Effector CD8-positive, alpha-beta T cell (primary cell): ENCODE measurements at regions not wholly inside any gene's neighbourhood (a gene's known extent, or its start where the extent isn't known, plus 50 kb on each side); places are given as distances from the start of the nearest gene placed in this dataset.

Experiments used
- DNase-seq: peaks from one replicate; lab custom pipeline; 2025; lab: John Stamatoyannopoulos, UW

DNA sequence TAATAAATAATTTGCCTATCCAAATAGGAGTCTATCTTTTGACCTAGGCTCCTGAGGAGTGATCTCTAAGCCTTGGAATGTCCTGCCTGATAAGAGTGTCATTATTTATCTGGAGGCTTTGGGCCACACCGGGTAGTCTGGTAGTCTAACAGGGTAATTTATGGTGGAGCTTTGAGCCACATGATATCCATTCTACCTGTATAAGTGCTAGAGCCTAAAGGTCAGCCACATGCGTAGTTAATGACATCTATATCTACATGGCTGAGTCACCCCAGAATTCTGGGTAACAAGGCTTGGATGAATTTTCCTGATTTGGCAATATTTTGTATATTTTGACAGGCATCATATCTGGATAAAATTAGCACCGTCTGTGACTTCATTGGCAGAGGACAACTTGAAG, 681.4 kb downstream of the MCTP2 start:
- no peak for DNase-seq

DNA sequence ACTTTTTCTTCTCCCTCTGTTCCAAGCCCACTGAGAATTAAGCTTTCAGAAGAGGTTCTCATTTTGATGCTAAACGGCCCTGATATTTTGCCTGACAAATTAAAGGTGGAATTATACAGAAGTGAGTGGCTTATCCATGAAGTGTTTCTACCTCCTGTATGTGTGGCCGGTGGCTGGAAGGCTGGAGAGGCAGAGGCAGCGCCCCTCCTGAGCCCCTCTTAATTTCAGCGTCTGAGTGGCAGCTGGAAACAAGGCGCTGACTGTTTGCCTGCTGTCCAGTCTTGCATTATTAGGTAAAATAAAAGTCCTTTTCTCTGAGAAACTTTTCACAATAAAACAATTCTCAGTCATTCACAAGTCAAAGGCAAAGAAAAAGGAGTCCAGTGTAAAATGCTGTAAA, 685.7 kb downstream of the MCTP2 start:
- no peak for DNase-seq

- no peak for DNase-seq
These were observed 690.6 kb downstream of the MCTP2 start for GRCh38 chr15:94921936-94922335.

DNA sequence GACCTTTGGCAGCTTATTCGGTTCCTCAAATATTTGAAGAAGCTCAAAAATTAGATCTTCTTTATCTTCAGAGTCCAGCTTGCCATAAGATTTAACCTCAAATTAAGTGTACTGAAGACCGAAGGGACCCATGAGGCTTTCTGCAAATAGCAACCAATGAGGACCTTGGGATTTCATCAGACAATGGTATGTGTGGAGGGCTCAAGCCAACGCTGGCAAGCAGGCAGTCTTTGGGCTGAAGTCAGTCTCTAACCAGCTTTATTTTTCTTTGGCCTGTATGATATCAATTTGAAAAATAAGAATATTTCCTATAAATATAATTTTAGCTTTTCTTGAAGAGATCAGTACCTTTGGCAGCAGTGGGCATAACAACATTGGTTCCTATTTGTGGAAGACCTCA, 692.7 kb downstream of the MCTP2 start:
- no peak for DNase-seq

GRCh38 chr15:94924971-94925598, 693.7 kb downstream of the MCTP2 start:
- no peak for DNase-seq

DNA sequence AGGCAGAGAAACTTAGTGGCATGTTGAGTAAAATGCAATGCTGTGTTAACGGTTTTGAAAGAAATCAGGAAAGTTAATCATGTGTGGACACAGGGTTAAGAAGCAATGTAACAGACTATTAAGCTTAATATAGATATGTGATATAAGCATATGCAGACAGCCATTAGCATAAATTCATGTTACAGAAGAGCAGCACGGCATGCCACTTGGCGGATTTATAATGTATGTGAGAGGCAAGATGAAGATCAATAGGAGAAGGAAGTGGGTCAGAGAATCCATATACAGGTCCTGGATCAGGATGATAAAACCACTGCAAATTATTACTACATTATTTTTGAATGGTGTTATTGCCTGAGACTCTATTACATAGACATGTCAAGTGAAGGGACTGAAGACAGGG, 694.3 kb downstream of the MCTP2 start:
- DNase-seq = no peak

DNA sequence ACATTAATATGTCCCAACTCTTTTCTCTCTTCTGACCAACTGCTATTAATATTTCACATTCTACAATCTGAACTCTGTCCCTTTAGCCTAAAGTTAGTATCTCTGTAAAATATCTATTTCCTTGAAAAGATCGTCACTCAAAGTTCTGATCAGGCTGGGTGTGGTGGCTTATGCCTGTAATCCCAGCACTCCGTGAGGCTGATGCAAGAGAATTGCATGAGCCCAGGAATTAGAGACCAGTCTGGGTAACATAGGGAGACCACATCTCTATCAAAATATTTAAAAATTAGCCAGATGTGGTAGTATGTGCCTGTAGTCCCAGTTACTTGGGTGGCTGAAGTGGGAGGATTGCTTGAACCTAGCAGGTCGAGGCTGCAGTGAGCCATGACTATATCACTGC, 695.6 kb downstream of the MCTP2 start:
- no peak for DNase-seq

DNA sequence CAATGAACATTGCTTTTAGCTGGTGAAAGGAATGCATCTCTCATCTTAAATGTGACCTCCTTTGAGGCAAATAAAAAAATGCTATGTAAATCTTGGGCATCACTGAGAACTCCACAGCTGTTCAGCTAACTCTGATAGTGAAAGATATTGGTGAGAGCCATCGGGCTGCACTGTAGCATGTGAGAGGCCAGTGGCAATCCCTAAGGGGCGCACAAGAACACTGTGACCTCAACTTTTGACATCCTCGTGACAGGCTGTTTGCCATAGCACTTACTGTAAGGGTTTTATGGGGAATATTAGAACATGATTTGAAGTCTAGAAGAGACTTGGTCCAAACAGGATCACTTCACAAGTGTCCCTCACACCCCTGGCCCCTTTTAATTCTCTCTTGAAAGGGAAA, 697.9 kb downstream of the MCTP2 start:
- no peak for DNase-seq

DNA sequence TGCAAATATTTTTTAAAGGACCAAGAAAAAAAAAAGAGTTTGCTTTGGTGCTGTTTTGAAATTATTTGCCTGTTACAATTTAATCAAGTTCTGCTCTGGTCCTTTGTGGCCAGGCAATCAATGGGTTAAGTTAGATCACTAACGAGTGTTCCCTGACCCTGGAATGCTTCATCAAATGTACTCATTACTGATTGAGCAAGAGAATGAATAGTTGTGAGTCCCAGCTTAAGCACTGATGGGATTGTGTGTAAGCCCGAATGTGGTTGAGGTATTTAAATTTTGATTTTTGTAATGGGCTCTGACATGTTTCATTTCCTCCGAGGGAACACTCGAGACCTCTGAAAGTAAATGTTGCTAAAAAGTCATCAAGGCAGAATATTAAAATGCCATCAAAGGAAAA, 699.1 kb downstream of the MCTP2 start:
- DNase-seq = no peak

DNA sequence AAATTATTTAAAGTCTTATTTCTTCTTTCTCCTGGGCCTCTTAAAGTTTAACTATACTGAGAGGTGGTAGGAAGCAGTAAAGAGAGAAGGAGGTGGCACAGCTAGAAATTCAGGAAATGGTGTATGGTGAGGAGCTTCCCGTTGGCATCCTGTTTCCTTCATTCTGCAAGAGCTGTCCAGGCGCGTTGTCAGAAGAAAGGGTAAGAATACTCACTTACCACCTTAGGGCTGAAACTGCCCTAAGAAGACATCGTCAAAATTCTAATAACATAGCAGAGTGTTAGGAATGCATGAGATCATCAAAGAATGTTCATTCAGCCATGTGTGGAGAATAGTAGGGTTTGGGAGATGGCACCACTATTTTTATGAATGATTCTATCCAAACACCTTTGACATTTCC, 699.6 kb downstream of the MCTP2 start:
- no peak for DNase-seq

DNA sequence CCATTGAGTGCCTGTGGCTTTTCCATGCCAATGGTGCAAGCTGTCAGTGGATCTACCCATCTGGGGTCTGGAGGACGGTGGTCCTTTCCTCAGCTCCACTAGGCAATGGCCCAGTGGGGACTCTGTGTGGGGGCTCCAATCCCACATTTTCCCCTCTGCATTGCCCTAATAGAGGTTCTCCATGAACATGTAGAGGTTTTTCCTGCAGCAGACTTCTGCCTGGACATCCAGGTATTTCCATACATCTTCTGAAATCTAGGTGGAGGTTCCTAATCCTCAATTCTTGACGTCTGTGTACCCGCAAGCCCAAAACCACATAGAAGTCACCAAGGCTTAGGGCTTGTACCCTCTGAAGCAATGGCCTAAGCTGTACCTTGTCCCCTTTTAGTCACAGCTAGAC, 703.1 kb downstream of the MCTP2 start:
- no peak for DNase-seq

DNA sequence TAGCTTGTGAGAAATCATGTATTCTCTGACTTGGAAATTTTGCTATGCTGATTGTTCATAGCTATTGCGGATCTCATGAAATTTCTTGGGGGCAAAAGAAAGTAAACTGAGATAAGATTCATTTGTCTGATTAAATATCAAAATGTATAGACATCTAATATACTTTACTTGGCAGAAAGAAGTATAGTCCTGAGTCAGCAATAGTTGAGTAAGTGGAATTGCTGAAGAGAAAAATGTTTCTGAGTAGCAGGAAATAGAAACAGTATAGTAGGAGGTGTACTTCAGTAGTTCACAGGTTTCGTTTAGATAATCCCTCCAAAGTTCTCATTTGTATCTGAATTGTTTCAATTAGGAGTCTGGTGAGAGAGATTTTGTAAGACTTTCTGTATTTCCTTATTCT, 705.9 kb downstream of the MCTP2 start:
- DNase-seq = no peak

- DNase-seq = no peak
These were observed 712.5 kb downstream of the MCTP2 start for GRCh38 chr15:94943888-94944287.

DNA sequence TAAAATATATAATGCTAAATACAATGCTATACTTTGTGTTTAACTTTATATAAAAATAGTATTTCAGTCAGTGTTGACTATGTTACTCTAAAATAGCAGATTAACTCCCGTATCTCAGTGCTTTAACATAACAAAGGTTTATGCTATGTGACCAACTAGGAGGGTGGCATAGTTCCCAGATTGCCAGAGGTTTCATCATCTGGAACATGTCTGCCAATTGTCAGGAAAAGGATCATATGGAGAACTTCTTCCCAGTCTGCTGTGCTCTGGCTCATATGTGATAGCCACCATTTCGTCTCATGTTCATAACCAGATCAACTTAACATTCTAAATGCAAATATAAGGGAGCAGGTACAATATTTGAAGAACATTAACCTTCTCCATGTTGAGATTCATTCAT, 720.2 kb downstream of the MCTP2 start:
- DNase-seq = no peak

DNA sequence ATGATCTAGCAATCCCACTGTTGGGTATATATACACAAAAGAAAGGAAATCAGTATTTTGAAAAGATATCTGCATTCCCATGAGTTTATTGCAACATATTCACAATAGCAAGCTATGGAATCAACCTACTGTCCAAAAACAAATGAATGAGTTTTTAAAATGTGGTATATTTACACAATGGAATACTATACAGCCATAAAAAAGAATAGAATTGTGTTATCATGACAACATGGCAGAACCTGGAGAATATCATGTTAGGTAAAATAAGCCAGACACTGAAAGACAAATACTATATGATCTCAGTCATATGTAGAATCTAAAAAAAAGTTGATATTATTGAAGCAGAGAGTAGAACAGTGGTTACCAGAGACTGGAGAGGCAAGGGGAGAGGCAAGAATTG, 732.6 kb downstream of the MCTP2 start:
- no peak for DNase-seq

DNA sequence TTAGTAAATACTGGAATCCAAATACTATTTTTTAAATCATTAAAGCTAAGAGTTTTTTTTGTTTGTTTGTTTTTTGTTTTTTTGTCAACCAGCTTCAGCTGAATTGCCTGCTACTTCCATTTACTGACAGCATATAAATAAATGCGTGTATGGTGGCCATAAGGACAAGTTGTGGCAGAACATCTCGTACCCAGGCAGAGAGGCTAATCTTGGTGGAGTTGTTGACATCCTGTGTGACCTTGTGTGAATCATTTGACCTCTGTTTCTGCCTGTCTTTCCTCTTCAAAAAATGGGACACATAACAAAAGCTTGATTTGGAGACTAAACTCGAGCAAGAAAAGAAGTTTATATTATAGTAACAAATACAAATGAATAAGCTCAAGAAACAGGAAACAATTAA, 734.2 kb downstream of the MCTP2 start:
- DNase-seq = no peak

GRCh38 chr15:94968133-94968532, 736.8 kb downstream of the MCTP2 start:
- no peak for DNase-seq

DNA sequence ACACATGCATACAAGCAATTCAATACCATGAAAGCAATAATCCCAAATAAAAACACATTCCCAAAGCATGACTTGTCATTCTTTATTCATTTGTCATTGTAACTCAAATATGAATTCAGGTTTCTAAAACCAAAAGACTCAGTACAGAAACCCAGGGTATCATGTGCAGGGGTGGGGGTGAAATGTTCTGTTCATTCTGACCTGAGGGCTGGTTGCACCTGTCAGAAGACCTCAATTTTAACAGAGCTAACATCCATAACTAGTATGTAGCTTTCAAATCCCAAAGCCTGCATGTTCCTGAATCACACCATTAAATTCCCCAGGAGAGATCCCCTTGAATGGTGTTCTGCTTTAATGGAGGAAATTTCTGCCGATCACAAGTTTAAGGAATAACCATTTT, 738.7 kb downstream of the MCTP2 start:
- no peak for DNase-seq

GRCh38 chr15:94970802-94971201, 739.4 kb downstream of the MCTP2 start:
- no peak for DNase-seq

- no peak for DNase-seq
These were observed 741.0 kb downstream of the MCTP2 start for GRCh38 chr15:94972314-94972713.

DNA sequence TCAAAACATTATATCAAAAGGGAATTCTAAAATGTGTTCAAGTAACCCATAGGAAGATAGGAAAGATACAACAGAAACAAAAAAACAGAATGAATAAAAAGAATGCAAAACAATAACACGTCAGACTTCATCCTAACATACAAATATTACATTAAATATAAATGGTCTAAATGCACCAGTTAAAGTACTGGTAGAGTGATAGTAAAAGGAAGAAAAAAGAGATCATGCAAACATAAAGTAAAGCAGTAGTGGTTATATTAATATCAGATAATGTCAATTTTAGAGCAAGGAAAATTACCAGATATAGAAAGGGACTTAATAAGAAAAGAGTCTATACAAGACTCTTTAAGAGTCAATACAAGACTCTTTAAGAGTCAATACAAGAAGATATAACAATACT, 755.7 kb downstream of the MCTP2 start:
- no peak for DNase-seq

DNA sequence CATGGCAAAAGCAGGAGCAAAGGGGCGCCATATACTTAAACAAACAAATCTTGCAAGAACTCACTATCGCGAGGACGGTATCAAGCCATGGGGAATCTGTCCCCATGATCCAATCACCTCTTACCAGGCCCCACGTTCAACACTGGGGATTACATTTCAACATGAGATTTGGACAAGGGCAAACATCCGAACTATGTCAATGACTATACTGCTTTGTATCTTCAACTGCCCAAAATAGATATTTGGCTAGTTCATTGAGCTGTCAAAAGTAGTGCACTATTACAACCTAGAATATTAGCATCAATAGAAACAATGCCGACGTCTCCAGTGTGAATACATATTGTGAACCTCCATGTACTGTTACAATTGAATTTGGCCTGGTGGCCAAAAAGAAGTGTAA, 760.4 kb downstream of the MCTP2 start:
- DNase-seq = no peak

DNA sequence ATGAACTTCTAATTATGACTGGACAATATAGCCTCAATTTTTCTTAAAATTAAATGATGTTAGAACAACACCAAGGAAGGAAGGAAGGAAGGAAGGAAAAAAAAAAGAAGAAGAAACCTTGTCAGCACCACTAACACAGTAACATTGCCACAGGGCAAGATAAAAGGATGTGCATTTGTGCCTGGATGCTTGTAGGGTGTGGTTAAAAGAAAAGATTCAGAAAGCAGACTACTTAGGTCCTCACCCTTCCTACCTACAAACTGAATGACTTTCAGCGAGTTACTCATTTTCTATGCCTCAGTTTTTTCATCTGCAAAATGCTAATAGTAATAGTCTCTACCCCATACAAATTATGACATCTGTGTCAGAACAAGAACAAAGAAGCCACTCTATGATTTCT, 778.3 kb downstream of the MCTP2 start:
- DNase-seq = no peak

GRCh38 chr15:95013381-95013780, 782.0 kb downstream of the MCTP2 start:
- DNase-seq = no peak
